Uterus (tissue), 2 donors: ENCODE measurements at regions not wholly inside any gene's neighbourhood (a gene's known extent, or its start where the extent isn't known, plus 50 kb on each side); places are given as distances from the start of the nearest gene placed in this dataset.

ENCODE experiments used
- CTCF ChIP-seq, 4 experiments: fragments of 200-600 bp in 2 of 4; fragments of 450-650 bp in 2 of 4; sonication (generic) in 2 of 4; IDR thresholded peaks; one replicate each; pipeline ENCODE4 v1.5.1; 2016 to 2019; ENCODE audit warnings: antibody characterized with exemption in 4 of 4, mild to moderate bottlenecking in 2 of 4, moderate library complexity in 1 of 4
- POLR2A ChIP-seq, 2 donors: fragments of 450-650 bp; IDR thresholded peaks; one replicate each; pipeline ENCODE4 v1.6.1; 2016; ENCODE audit warnings: antibody characterized with exemption in 2 of 2, mild to moderate bottlenecking in 1 of 2, moderate library complexity in 1 of 2

GRCh38 chr6:18656506-18656905, 269.4 kb downstream of the RNF144B start:
- no peak for TF ChIP-seq CTCF (IDR thresholded peaks at IDR 0.05)
- no peak for TF ChIP-seq POLR2A (IDR thresholded peaks at IDR 0.05)
